ENCODE measurements at regions not wholly inside any gene's neighbourhood (a gene's known extent, or its start where the extent isn't known, plus 50 kb on each side); places are given as distances from the start of the nearest gene placed in this dataset.

DNA sequence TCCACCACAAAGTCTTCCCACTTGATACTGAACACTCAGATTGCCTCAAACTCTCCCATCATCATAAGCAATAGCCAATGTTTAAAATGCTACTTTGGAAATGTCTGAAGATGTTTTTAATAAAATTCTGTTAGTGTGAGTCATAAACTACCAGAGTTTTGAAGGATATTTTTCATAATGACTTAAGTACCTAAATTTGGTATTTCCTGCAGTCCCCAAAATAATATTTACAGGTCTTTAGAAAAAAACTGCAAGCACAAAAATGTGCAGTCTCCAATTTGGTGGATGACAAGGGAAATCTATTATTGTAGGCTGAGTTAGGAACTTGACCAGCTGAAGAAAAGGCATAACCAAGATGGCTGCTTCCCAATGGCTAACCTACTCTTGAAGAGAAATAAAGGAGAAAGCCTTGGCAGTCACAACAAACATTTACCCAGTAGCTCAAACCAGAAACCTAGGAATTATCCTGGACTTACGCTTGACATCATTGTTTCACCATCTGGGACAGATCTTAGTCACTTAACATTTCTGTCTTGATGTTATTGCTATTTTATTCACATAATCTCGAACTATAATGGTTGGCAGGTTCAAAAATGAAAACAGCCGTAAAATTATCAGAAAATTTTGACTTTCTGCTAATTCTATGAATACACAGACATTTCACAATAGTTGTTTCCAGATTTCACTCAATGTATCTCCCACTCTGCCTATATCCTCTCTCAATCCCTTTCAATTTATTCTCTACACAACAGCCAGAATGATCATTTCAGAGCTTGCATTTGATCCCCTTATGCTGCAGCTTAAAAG lies 111.2 kb upstream of the STEAP1B start:
- H3K27me3 ChIP-seq (replicated peaks in 1 of 4; ENCODE audit: control insufficient read depth in 3 of 4, extremely low read depth in 1 of 4, insufficient read depth in 3 of 4, low read length in 3 of 4), result no peaks in the 10 kb centered on the region
- no peak overlapping the region for H3K23ac ChIP-seq (ENCODE audit: insufficient read length)
- POLR2A ChIA-PET (ENCODE audit: partially characterized antibody), result no interaction called here
- no peaks in the 10 kb centered on the region for H4K20me1 ChIP-seq (replicated peaks in 1 of 2; ENCODE audit: control insufficient read depth in 1 of 2, insufficient read depth in 2 of 2, low read length in 2 of 2)
- H3K79me2 ChIP-seq (ENCODE audit: control insufficient read depth in 1 of 2, insufficient read depth in 2 of 2, low read length in 2 of 2), result no peaks in the 10 kb centered on the region
- peaks cover 0 to 3% (median 0%) of the 10 kb centered on the region in 4 experiments; a peak in 2 of 7 replicates for H3K4me1 ChIP-seq (replicated peaks in 1 of 4; ENCODE audit: control insufficient read depth in 3 of 4, insufficient read depth in 4 of 4, low read length in 3 of 4)
- H3K36me3 ChIP-seq (ENCODE audit: control insufficient read depth in 2 of 4, insufficient read depth in 4 of 4, low read length in 3 of 4), result no peaks in the 10 kb centered on the region
- H3K9me3 ChIP-seq (ENCODE audit: insufficient read depth in 2 of 2, low read depth in 1 of 2, low read length in 1 of 2), result no peaks in the 10 kb centered on the region
- H2BK15ac ChIP-seq (ENCODE audit: low read length), result no peak overlapping the region
- H3K4me2 ChIP-seq (ENCODE audit: insufficient read depth in 1 of 2, low read depth in 2 of 2, low read length in 2 of 2), result no peak overlapping the region
- H3K9ac ChIP-seq (replicated peaks in 1 of 4; ENCODE audit: extremely low read depth in 1 of 4, low read depth in 3 of 4, low read length in 3 of 4), result no peak overlapping the region
- no peaks in the 10 kb centered on the region; the same call in 1 of the 2 replicates for H3K23me2 ChIP-seq (ENCODE audit: low read depth, low read length)
- no peak overlapping the region for H3K4ac ChIP-seq (replicated peaks; ENCODE audit: insufficient read length, low read depth, low read length)
- H3K4me3 ChIP-seq (ENCODE audit: extremely low read depth in 1 of 4, insufficient read depth in 2 of 4, low read depth in 3 of 4, low read length in 4 of 4), result no peak overlapping the region
- CTCF ChIA-PET (ENCODE audit: partially characterized antibody), result interaction anchor here (1.0 to 1.4 kb wide), 2 partner anchors 25 to 60 kb away, joined by 4 to 5 read pairs; no protein-coding TSS in a partner anchor
- H2BK5ac ChIP-seq (ENCODE audit: low read depth, low read length), result no peak overlapping the region
- H4K91ac ChIP-seq (replicated peaks; ENCODE audit: insufficient read length, low read length), result no peak overlapping the region
- no peak overlapping the region for H3K56ac ChIP-seq (replicated peaks; ENCODE audit: insufficient read length, low read depth, low read length)
- H2BK20ac ChIP-seq (ENCODE audit: low read length), result no peak overlapping the region
- H4K8ac ChIP-seq (ENCODE audit: extremely low read depth, insufficient read depth, low read length), result no peak overlapping the region
- no peak overlapping the region for H3K18ac ChIP-seq (ENCODE audit: extremely low read depth, low read length)
- H2AFZ ChIP-seq (ENCODE audit: low read length), result no peak overlapping the region
- H2BK120ac ChIP-seq (replicated peaks; ENCODE audit: low read depth, low read length), result no peak overlapping the region
- DNase-seq (ENCODE audit: low read depth in 1 of 2, low spot score in 2 of 2), result no peak
- no peak overlapping the region for H2BK12ac ChIP-seq (ENCODE audit: low read depth, low read length)
- FAIRE-seq, result no peak
- H3K79me1 ChIP-seq (ENCODE audit: low read depth, low read length), result no peaks in the 10 kb centered on the region
- H2AK5ac ChIP-seq (ENCODE audit: low read depth, low read length), result no peak overlapping the region
- no peak overlapping the region for H3K14ac ChIP-seq (ENCODE audit: insufficient read length)
- whole genome bisulfite sequencing, 2 experiments (ENCODE audit: extremely low coverage in 1 of 2, insufficient coverage in 1 of 2, insufficient read length in 1 of 2, insufficient replicate concordance in 2 of 2, low coverage in 1 of 2, low lambda C conversion rate in 2 of 2, missing lambda C conversion rate in 1 of 2), result 91% methylated on average over 3 of the region's 3 CpGs; no CpG with 5 or more reads in 1 of the 2 experiments
- no peak overlapping the region for H4K5ac ChIP-seq (ENCODE audit: insufficient read length, low read depth, low read length)
- no peak overlapping the region for H3K27ac ChIP-seq (ENCODE audit: low read depth, low read length)
- TF ChIP-seq CEBPB (IDR thresholded peaks at IDR 0.05; ENCODE audit: low read depth, low read length) (no peak), NANOG (IDR thresholded peaks at IDR 0.05; ENCODE audit: insufficient read depth, low read depth, low read length, poor library complexity, severe bottlenecking) (no peak), CBX5 (IDR thresholded peaks at IDR 0.05; ENCODE audit: low read depth, low read length) (no peak), ZNF274 (IDR thresholded peaks at IDR 0.05; ENCODE audit: borderline replicate concordance, extremely low read depth, low read length) (no peak), CBX8 (IDR thresholded peaks at IDR 0.05; ENCODE audit: borderline replicate concordance, low read depth, low read length) (no peak), SUZ12 (IDR thresholded peaks at IDR 0.05; ENCODE audit: low read length) (no peak), POLR2AphosphoS5 (IDR thresholded peaks at IDR 0.05; ENCODE audit: low read depth, low read length) (no peak)
